HG03139 (cell line): ENCODE measurements at regions not wholly inside any gene's neighbourhood (a gene's known extent, or its start where the extent isn't known, plus 50 kb on each side); places are given as distances from the start of the nearest gene placed in this dataset.

Source experiments
- ATAC-seq: cut with Tn5 transposase; IDR thresholded peaks from one replicate; pipeline ENCODE4 v1.9.1; 2021; ENCODE audit not compliant: unreplicated experiment

GRCh38 chr3:72593881-72594397 is 254.3 kb downstream of the SHQ1 start:
- no peak for ATAC-seq

- ATAC-seq = no peak
These were observed 256.5 kb downstream of the SHQ1 start for GRCh38 chr3:72591522-72592421.

GRCh38 chr3:72590732-72591221 is 257.5 kb downstream of the SHQ1 start:
- no peak for ATAC-seq

GRCh38 chr3:72587282-72587681 is 261.0 kb downstream of the SHQ1 start:
- no peak for ATAC-seq

GRCh38 chr3:72586694-72587093 is 261.6 kb downstream of the SHQ1 start:
- ATAC-seq = no peak

- ATAC-seq = no peak
These were observed 262.3 kb downstream of the SHQ1 start for GRCh38 chr3:72585966-72586365.

GRCh38 chr3:72584262-72584661 is 264.0 kb downstream of the SHQ1 start:
- ATAC-seq = no peak

GRCh38 chr3:72582963-72583362 is 265.3 kb downstream of the SHQ1 start:
- no peak for ATAC-seq

- peak; percentile 96 for ATAC-seq
These were observed 265.9 kb downstream of the SHQ1 start for GRCh38 chr3:72582211-72582878.

- no peak for ATAC-seq
These were observed 267.3 kb downstream of the SHQ1 start for GRCh38 chr3:72580900-72581299.

GRCh38 chr3:72580246-72580756 is 267.9 kb downstream of the SHQ1 start:
- no peak for ATAC-seq

- ATAC-seq = no peak
These were observed 268.5 kb downstream of the SHQ1 start for GRCh38 chr3:72579581-72580245.

- ATAC-seq = no peak
These were observed 269.1 kb downstream of the SHQ1 start for GRCh38 chr3:72579191-72579580.

GRCh38 chr3:72577190-72577589 is 271.1 kb downstream of the SHQ1 start:
- ATAC-seq = no peak

- no peak for ATAC-seq
These were observed 271.7 kb downstream of the SHQ1 start for GRCh38 chr3:72576563-72576962.

- no peak for ATAC-seq
These were observed 274.1 kb downstream of the SHQ1 start for GRCh38 chr3:72574144-72574543.

GRCh38 chr3:72573051-72573450 is 275.2 kb downstream of the SHQ1 start:
- no peak for ATAC-seq

GRCh38 chr3:72572489-72573007 is 275.7 kb downstream of the SHQ1 start:
- no peak for ATAC-seq

GRCh38 chr3:72571638-72572114 is 276.6 kb downstream of the SHQ1 start:
- ATAC-seq = no peak

- ATAC-seq = no peak
These were observed 277.2 kb downstream of the SHQ1 start for GRCh38 chr3:72571052-72571451.
